Neutrophil (primary cell): ENCODE measurements at regions not wholly inside any gene's neighbourhood (a gene's known extent, or its start where the extent isn't known, plus 50 kb on each side); places are given as distances from the start of the nearest gene placed in this dataset.

Experiments
- H3K27ac ChIP-seq: fragments of 200-600 bp; sonication (generic); 2 replicates; pipeline ENCODE4 v1.5.1; 2016; ENCODE audit warnings: mild to moderate bottlenecking, moderate library complexity
- H3K27me3 ChIP-seq: fragments of 200-600 bp; sonication (generic); 2 replicates; pipeline ENCODE4 v1.6.0; 2016; ENCODE audit warnings: mild to moderate bottlenecking
- H3K36me3 ChIP-seq: fragments of 200-600 bp; sonication (generic); 2 replicates; pipeline ENCODE4 v1.5.1; 2017
- H3K4me1 ChIP-seq, 2 experiments: fragments of 200-600 bp in 1 of 2; sonication (generic) in 1 of 2; 1 replicate in 1 of 2; 2 replicates in 1 of 2; pipeline versions ENCODE4 v1.5.1 to v1.6.1; 2013 to 2016; ENCODE audit warnings: low read depth in 1 of 2, low read length in 1 of 2, mild to moderate bottlenecking in 1 of 2, moderate library complexity in 1 of 2; ENCODE audit not compliant: control insufficient read depth in 1 of 2, insufficient read depth in 1 of 2
- H3K4me3 ChIP-seq, 2 experiments: fragments of 200-600 bp in 1 of 2; sonication (generic) in 1 of 2; 1 replicate in 1 of 2; 2 replicates in 1 of 2; pipeline ENCODE4 v1.5.1; 2013 to 2016; ENCODE audit warnings: low read depth in 1 of 2, low read length in 1 of 2, mild to moderate bottlenecking in 1 of 2, moderate library complexity in 1 of 2
- H3K9me3 ChIP-seq: fragments of 200-600 bp; sonication (generic); 2 replicates; pipeline ENCODE4 v1.5.1; 2016
- TF ChIP-seq, protein P1 (sequence below): fragments of 200-600 bp; sonication (generic); IDR thresholded peaks from 2 replicates; pipeline ENCODE4 v1.5.1; 2016; ENCODE audit warnings: antibody characterized with exemption

DNA sequence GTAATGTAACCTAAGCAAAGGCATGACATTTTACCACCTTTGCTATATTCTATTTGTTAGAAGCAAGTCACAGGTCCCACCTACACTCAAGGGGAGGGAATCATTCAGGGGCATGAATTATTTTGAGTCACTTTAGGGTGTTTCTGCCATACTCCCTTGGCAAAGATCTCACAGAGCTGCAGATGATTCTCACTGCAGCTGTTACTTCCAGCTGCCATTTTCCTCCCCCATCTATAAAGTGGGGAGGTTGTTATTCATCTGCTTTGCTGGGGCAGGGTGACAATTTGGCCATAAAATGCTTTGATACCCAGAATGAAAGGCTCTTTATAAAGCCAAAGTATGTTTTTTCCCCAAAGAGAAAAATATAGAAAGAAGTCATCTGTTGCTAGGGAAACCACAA is 136.5 kb upstream of the SMIM31 start:
- TF ChIP-seq, protein P1, sequence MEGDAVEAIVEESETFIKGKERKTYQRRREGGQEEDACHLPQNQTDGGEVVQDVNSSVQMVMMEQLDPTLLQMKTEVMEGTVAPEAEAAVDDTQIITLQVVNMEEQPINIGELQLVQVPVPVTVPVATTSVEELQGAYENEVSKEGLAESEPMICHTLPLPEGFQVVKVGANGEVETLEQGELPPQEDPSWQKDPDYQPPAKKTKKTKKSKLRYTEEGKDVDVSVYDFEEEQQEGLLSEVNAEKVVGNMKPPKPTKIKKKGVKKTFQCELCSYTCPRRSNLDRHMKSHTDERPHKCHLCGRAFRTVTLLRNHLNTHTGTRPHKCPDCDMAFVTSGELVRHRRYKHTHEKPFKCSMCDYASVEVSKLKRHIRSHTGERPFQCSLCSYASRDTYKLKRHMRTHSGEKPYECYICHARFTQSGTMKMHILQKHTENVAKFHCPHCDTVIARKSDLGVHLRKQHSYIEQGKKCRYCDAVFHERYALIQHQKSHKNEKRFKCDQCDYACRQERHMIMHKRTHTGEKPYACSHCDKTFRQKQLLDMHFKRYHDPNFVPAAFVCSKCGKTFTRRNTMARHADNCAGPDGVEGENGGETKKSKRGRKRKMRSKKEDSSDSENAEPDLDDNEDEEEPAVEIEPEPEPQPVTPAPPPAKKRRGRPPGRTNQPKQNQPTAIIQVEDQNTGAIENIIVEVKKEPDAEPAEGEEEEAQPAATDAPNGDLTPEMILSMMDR: no peak
- Histone ChIP-seq H3K27ac (no peak overlapping the region), H3K27me3 (no peaks in the 10 kb centered on the region), H3K4me3 (no peak overlapping the region), H3K9me3 (no peaks in the 10 kb centered on the region), H3K4me1 (no peaks in the 10 kb centered on the region), H3K36me3 (no peaks in the 10 kb centered on the region)

DNA sequence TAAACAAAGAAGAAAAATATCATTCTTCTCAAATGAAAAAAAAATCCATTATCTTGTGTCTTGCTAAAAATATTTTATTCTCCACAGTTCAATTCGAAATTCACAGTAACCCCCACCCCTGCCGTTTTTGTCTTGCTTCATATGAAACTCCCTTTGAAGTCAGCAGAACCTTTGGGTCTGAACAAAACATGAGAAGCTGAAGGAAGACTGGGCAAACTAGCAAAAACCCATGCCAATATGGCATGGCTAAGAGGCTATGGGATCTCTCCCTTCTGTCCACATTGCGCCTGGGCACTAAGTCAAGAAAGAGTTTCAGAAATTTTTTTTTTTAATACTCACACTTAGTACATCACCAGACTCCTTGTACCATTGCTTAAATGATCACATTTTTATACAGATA is 136.0 kb upstream of the SMIM31 start:
- Histone ChIP-seq H3K36me3 (no peaks in the 10 kb centered on the region), H3K27ac (no peak overlapping the region), H3K9me3 (no peaks in the 10 kb centered on the region), H3K4me3 (no peak overlapping the region), H3K4me1 (no peaks in the 10 kb centered on the region), H3K27me3 (no peaks in the 10 kb centered on the region)
- TF ChIP-seq, protein P1: no peak

DNA sequence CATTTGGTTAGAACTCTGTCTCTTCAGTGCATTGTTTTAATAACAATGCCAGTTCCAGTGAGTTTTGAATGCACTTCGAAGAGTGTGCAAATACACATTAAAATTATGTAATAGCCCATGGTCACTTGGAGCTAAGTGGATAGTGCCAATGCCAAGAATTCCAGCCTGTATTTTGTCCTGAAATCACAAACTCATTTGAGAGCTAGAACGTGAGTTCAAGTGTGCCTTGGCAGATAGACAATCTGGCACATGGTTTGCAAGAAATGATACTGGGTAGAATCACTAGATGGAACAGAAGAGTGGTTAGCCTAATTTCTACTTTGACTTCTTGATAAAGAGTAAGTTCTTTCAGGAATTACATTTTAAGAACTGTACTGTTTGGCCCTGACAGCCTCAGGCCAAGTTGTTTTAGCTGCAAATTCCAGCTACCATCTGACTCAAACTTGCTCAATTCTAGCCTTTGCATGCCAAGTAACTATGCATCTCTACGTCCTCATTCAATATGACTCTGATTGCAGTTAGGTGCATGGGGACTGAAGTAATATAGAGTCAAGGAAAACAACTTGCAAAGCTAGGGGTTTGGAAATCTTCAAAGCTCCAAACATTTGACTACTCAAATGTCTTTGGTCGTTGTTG is 131.9 kb upstream of the SMIM31 start:
- no peaks in the 10 kb centered on the region for H3K9me3 ChIP-seq
- H3K27me3 ChIP-seq: no peaks in the 10 kb centered on the region
- TF ChIP-seq, protein P1: no peak
- no peaks in the 10 kb centered on the region for H3K4me1 ChIP-seq
- no peak overlapping the region for H3K27ac ChIP-seq
- no peaks in the 10 kb centered on the region for H3K36me3 ChIP-seq
- H3K4me3 ChIP-seq: no peak overlapping the region

DNA sequence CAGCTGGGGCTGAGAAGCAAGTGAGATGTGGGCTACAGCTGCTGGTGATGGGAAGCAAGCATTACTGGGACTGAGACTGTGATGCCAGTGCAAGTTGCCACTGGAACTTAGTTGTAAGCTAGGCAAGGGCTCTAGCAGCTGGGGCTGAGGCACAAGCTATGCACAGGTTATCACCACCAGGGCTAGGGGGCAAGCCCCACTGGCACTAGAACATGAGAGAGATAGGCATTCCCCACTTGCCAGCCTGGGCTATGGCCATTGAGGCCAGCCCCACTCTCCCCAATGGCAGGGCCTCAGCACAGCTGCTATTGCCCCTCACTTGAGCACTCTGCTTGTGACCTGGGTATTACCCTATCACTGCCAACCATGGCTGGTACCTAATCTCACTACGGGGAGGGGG is 130.8 kb upstream of the SMIM31 start:
- Histone ChIP-seq H3K27me3 (no peaks in the 10 kb centered on the region), H3K4me1 (no peaks in the 10 kb centered on the region), H3K9me3 (no peaks in the 10 kb centered on the region), H3K36me3 (no peaks in the 10 kb centered on the region), H3K4me3 (no peak overlapping the region), H3K27ac (no peak overlapping the region)
- TF ChIP-seq, protein P1: no peak

DNA sequence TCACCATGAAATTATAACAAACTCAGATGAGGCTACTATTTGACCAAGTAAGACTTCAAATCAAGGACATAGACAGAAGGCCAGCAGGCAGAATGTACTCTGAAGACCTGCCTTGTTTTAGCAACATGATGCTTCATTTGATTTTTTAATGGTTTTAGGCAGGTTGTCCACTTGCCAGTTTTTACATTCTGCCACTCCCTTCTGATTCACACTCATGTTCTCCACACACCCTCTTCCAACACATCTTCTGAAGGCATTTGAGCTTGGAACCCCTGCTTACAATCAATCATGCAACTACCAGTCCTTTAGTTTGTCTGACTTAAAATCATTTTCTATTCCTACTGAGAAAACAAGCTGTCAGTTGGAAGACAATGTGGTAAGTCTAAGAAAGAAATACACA is 114.9 kb upstream of the SMIM31 start:
- H3K36me3 ChIP-seq: no peaks in the 10 kb centered on the region
- H3K9me3 ChIP-seq: no peaks in the 10 kb centered on the region
- H3K27me3 ChIP-seq: no peaks in the 10 kb centered on the region
- TF ChIP-seq, protein P1: no peak
- no peak overlapping the region for H3K27ac ChIP-seq
- no peak overlapping the region for H3K4me3 ChIP-seq
- H3K4me1 ChIP-seq: no peaks in the 10 kb centered on the region
